HG03342 (cell line): ENCODE measurements at regions not wholly inside any gene's neighbourhood (a gene's known extent, or its start where the extent isn't known, plus 50 kb on each side); places are given as distances from the start of the nearest gene placed in this dataset.
"Not testable (repeated sequence)": the region's sequence is repeated elsewhere in the genome, so short reads cannot be mapped to it uniquely, and the experiment has no call there.

Experiments
- ATAC-seq: cut with Tn5 transposase; IDR thresholded peaks from one replicate; pipeline ENCODE4 v1.9.1; 2021; ENCODE audit warnings: mild to moderate bottlenecking, moderate library complexity; ENCODE audit not compliant: unreplicated experiment

DNA sequence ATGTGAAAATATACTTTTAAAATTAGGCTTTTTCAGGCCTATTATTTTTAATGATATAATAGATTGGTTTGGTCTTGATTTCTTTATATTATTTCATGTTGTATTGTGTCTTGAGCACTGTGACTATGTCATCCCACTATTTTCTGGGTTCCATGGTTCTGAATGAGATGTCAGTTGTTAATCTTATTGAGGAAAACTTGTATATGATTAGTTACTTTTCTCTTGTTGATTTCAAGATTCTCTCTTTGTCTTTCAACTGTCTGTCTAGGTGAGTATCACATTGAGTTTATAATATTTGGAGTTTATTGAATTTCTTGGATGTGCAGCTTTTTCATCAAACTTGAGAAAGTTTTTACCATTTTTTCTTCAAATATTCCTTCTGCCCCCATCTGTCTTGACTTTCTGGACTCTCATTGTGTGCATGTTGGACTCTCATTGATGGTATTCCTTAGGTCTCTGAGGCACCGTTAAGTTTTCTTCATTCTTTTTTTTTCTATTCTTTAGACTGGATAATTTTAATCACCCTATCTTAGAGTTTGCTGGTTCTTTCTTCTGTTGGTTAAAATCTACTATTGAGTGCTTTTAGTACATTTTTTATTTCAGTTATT lies 175.8 kb downstream of the TMEM167A start:
- no peak for ATAC-seq

DNA sequence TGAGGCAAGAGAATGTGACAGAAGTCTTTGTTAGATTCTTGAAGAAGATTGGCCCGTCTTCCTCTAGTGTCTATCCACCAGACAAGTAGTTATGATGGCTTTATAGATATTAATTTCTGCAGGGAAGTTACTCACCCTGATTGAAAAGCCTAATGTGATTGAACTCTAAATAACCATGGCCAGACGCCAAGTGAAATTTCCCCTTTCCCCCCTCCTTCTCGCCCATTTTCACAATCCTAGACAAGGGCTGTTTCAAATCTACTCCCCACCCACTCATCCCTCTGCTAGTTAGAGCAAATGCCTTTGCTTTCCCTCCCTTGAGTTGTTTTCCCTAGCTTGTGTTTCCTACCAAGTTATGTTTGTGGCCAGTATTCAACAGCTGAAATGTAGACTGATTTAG lies 182.5 kb downstream of the TMEM167A start:
- ATAC-seq: no peak

DNA sequence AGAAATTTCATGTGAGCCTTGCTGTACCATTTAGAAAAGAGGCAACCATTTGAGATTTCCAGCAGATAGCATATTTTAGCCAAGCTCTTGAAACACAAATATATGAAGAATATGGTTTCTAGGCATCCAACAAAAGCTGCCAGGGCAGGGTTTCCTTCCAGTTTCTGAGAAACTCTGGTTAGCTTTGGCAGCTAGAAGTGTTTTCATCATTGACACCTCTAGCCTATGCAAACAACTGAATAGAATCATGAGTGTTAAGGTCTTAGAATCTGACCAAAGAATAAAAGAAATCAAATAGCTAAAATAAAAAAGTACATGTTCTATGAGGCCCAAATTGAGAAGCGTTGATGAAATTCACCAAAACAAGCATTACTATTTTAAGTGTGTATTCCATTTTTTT lies 188.1 kb downstream of the TMEM167A start:
- no peak for ATAC-seq

DNA sequence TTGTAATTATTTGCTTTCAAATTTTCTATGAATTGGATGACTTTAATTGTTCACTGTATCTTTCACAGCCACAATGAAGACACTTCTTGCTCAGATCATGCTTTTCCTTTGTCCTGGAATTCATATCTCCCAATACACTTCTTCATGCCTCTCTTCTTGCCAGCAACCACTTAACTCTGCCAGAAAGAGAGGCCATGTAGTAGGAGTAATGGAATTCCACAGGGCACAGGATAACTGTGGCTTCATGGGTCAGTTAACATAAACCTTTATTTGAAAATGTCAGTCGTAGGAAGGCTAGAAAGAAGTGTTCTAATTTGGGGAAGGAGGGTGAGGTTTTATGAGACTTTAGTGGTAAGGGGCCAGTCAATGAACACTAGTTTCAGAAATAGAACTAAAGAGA lies 190.3 kb downstream of the TMEM167A start:
- no peak for ATAC-seq

DNA sequence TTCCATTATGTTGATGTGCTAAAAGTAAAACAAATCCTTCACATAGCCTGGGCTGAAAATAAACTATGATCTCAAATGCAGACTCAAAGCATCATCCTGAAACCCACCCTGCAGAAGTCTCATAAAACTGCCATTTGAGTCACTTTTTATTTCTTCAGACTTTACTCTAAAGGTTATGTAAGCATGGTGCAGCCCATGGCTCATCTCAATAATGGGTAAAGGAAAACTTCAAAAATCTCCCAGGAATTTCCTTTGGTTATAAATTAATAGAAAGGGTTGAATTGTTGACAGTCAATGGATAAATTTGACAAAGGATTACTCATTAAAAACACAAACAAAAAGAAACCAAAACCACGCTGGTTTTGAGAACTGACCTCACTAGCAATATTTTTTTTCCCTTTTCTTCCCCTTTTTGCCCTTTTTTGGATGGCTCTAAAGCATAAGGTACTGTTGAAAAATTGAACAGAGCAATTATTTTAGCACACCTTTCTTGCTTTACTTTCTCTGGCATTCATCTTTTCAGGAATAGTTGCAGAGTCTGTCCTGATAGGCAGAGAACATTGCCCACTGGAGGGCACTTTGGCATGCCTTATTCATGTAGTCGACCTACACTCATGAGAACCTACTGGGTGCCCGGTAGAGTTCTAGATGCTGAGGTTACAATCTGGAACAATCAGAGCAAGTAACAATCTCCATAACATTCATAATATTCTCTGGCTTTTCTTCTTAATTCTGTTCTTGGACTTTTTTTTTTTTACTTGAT lies 191.4 kb downstream of the TMEM167A start:
- ATAC-seq: peak; percentile 56

DNA sequence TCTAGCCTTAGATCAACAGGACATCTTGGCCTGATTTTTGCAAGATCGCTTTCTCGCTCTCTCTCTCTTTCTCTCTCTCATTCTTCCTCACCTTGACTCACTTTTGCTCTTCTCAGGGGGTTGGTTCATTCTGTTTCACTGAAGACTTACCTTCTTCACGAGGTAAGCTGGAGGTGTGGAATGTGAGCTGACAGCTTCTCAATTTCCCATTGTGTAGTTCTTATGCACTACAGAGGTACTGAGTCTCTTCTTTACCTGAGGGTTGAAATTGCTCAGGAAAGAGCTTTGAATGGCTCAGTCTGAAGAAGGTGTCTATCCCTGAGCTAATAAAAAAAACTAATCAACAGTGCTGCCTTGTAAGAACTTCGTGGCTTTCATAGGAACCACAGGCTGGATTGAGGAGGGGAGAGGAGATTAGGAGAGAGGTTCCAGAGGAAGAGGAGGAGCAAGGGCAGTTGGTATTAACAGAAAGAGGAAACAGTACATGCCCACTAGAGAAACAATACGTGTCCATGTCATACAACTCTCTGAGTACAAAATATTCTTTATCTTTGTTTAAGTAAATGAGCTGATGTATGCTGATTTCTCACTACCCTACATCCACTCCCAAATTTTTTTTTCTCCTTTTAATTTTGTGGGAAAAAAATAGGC lies 192.2 kb downstream of the TMEM167A start:
- no peak for ATAC-seq

DNA sequence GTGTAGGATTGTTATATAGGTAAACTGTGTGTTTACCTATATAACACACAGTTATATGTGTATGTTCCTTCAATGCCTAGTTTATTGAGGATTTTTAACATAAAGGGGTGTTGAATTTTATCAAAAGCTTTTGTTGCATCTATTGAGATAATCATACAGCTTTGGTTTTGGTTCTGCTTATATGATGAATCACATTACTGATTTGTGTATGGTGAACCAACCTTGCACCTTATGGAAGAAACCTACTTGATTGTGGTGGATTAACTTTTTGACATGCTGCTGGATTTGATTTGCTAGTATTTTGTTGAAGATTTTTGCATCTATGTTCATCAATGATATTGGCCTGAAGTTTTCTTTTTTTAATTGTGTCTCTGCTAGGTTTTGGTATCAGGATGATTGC lies 194.9 kb downstream of the TMEM167A start:
- no peak for ATAC-seq

DNA sequence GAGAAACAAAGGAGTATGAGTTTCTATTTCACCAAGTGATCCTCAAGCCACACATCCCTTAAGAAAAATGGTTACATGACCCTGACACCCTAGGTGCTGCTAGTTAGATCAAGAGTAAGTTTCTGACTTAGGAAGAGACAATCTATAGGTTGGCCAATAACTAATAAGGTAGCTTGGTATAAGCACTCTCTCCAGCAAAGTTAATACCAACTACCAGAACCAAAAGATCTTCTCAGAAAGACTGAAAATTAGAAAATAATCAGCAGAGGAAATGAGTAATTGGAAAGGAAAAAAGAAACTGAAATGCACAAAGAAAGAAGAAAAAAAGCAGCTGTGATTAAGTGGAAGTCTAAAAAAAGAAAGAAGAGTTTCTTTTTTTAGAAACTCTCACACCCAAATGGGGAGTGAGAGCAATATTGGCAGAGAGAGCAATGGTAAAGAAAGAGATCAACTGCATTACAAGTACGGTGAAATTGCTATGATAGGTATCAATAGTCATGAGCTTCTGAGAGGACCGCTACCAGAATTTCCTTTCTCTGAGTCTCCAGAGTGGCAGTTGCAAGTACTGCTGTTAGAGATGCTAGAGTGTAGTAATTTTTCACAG lies 195.5 kb downstream of the TMEM167A start:
- peak; percentile 44 for ATAC-seq

DNA sequence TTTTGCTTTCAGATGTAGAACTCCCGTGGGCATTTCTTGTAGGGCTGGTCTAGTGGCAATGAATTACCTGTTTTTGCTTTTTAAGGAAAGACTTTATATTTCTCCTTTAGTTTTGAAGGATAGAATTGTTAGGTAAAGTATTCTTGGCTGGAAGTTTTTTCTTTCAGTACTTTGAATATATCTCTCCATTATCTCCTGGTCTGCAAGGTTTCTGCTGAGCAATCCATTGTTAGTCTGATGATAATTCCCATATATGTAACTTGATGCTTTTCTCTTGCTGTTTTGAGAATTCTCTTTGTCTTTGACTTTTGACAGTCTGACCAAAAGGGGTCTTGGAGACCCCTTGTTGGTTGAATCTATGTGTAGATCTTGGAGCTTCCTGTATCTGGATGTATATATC lies 198.1 kb downstream of the TMEM167A start:
- no peak for ATAC-seq

DNA sequence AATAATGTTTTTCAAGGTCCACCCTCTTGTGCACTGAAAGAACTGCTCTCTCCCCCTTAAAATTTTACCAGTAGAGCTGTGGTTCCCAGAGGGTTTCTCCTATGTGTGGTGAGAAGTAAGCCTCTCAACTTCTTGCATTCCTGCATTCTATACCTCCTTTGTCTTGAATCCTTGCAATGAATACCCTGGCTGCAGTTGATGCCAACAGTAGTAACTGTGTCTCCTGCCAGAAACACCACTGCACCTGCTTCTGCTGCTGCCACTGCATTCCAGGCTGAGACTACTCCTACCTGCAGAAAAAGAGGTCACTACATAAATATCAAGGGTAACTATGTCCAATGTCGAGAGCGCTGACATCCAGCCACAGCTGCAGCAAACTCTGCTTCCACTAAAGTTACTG lies 203.7 kb downstream of the TMEM167A start:
- no peak for ATAC-seq

DNA sequence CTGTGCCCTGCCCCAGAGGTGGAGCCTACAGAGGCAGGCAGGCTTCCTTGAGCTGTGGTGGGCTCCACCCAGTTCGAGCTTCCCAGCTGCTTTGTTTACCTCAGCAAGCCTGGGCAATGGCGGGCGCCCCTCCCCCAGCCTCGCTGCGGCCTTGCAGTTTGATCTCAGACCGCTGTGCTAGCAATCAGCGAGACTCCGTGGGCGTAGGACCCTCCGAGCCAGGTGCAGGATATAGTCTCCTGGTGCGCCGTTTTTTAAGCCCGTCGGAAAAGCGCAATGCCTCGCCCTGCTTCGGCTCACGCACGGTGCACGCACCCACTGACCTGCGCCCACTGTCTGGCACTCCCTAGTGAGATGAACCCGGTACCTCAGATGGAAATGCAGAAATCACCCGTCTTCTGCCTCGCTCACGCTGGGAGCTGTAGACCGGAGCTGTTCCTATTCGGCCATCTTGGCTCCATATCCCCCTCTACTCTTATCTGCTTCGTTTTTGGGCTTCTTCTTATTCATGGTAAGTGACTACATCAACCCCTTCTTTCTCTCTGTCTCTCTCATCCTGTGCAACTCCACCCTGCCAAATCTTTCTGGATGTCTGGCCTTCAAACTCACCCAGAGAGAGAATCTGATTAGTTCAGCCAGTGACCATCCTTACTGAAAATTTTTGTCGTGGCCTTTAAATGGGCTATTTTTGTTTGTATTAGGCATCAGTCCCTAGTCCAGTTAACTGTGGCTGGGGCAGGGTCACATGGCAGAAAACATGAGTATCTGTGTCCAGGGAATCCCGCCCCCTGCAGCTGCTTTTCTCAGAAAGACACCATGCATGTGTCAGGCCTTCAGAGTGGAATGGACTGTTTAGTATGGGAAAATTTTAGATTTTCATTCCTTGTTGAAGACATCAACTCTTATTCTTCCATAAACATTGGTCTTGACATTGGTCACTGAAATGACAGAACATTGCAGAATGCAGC lies 204.6 kb downstream of the TMEM167A start:
- not testable (repeated sequence) for ATAC-seq

DNA sequence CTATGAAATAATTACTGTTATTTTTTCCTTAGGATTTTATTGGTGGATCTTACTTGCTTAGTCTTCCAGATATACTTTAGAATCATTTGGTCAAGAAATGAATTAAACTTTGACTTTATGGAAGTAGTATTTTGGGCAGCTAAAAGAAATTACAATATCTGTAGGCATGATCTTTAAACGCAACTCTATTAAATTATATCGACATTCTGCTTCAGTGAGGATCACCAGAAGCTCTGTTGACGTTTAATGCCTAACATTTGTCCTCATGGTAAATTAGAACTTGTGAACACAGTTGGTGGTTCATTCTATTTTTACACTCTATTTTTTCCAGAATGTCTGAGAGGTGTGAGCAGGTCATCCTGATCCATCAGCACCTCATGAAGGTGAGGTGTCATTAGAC lies 211.6 kb downstream of the TMEM167A start:
- ATAC-seq: no peak

DNA sequence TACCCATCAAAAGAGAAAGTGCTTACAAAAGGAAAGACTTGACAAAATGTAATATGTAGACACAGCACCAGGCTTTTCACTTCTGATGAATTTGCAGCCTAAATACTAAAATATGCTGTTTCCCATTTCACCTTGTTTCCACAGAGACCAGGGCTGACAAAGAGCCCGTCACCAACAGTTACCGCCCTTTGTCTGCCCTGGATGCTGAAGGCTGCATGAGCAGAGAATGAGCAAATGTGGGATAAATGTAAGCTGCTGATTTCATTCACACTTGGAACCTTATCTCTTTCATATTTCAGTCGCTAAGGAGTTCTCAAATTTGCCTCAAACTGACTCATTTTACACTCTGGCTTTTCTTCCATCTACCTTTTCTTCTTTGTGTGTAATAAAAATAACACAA lies 213.9 kb downstream of the TMEM167A start:
- no peak for ATAC-seq

DNA sequence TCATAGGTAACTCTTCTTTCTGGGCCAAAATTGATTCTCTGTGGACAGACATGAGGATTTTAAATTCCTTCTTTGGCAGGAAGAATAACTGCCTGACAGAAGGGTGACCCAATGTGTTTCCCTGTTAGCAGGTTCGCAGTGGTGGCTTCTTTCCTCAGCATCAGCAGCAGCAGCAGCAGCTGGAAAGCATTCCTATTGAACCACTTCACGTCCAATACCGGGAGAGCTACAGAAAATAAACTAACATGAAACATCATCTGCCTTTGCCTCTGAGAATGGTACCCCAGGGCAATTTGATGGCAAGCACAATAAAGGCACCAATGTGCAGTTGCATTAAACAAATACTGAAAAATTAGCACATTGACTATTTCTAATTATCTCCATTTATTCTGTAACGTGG lies 214.5 kb downstream of the TMEM167A start:
- no peak for ATAC-seq

DNA sequence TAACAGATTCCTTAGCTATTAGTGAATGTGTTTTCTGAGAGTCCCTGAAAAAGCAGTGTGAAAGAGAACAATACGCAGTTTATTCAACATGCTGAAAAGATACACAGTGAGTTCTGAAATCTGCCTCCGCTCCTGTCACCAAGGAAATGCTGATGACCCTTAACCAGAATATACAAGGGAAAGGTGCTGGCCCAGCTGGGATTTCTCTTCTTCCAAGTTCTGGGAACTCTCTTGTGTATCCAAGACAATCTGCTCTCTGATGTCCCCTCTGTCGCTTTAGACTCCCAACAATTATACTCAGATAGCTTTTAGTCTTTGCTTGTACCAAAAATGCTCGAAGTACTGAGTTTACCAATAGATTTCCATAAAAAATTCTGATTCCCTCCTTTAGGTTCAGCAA lies 214.9 kb downstream of the TMEM167A start:
- no peak for ATAC-seq

DNA sequence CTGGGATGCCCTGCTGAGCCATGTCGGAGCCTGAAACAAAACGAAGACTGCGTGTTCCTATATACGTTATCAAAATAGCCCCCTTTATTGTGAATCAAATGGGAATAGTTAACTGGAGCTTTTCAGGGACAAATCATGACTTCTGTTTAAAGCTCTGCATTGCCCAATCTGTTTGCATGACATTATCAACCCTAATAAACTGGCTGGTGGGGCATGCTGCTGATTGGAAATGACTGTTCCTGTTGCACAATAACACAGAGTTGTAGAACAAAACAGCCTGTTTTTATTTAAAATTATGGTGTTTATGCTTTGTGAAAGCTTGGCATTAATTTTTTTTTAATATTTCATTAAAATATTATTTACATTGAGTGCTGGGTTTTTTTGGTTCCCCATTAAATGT lies 215.5 kb downstream of the TMEM167A start:
- ATAC-seq: no peak

DNA sequence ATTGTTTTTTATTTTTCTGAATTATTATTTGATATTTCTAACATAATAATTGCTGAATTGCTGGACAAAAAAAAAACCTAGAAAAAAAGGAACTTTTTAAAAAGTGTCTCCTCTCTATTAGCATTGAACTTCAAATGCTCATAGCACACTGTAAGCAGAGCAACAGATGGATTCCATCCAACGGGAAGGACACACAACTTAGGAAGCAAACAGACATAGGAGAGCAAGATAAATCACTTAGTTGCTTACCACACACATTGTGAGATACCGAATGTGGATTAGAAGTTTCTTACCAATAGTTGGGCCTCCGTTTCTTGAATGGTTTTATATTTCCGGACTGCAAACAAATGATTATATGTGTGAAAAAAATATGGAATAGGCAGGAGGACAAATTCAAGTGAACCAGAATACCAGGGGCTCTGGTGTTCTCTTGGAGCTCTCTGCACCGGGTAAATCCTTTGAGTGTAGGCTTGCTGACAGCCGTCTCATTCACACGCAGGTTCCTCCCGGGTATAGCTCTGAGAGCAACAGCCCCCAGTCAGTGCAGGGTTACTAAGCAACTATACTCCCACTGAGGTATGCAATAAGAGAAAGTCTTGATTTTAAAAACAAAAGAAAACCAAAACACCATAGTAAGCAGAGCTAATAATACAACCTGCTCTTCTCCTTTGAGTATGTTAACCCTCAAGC lies 217.6 kb downstream of the TMEM167A start:
- no peak for ATAC-seq

DNA sequence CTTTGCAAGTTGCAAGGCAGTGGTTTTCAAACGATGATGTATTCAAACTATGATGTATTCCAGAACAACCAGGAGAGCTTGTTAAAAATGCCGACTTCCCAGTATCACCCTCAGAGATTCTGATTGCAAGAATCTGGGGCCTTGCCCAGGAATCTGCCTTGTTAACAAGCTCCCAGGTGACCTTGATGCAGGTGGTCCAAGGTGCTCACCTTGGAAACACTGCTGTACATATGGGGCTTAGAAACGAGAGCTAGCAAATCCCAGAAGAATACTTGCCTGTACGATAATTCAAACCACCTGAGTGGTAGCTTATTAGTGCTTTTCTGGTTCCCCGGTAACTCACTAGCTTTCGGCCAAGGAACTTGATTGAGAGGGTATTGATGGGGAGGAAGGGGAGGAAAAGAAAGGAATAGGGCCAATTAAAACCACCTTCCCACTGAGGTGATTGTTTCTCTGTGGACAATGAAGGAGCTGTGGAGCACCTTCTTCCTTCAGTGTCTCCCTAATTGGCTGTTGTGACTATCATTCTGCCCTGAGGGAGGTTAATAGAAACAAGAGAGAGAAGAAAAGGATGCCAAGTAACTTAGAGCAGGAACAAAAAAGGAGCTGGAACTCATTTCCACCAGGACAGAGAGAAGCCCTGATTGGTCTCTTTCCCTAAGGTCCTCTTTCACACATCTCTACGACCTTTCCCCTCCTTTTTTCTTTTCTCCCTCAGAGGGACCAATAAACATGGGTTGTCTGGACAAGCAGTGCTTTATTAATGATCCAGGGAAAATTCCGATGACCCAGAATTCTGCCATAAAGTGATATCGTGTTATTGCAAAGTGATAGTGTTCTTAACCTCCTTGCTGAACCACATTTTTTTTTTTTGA lies 218.8 kb downstream of the TMEM167A start:
- no peak for ATAC-seq

DNA sequence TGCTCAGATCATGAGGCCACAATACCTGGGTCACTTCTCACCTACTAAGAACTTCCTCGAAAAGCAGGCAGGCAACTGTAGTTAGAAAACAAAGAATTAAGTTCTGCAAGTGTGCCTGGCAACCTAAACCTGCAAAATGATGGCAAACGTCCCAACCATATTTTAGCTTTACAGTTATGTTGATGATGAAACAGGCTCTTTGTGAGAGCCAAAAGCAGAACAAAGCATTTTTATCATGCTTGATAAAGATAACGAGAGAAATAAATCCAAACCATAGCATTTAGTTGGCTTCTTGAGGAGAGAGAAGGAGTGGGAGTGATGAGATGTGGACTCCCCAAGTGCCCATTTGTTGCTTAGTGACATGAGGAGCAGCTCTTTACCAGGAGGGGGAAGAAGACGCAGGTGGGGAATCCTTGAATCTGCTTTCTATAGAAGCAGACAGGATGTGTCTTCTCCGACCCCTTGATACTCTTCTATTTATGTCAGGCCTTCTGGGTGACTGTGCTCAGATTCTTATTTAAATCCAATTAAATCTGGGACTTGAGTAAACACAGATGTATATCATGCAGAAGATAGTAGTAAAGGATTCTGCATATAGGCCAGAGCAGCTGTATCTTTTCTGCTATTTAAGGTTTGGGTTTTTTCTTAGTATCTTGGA lies 221.2 kb downstream of the TMEM167A start:
- no peak for ATAC-seq
